Loucy (cell line): ENCODE measurements at regions not wholly inside any gene's neighbourhood (a gene's known extent, or its start where the extent isn't known, plus 50 kb on each side); places are given as distances from the start of the nearest gene placed in this dataset.

Experiments used
- EZH2phosphoT487 ChIP-seq: fragments of 200-600 bp; IDR thresholded peaks from 2 replicates; pipeline ENCODE4 v1.6.1; 2018; ENCODE audit warnings: antibody characterized with exemption, mild to moderate bottlenecking, moderate library complexity, borderline replicate concordance
- TF ChIP-seq, protein P1 (sequence below): fragments of 200-600 bp; sonication (generic); conservative IDR thresholded peaks from 2 replicates; pipeline ENCODE4 v1.5.1; 2014; ENCODE audit warnings: mild to moderate bottlenecking, antibody characterized with exemption, low read length

DNA sequence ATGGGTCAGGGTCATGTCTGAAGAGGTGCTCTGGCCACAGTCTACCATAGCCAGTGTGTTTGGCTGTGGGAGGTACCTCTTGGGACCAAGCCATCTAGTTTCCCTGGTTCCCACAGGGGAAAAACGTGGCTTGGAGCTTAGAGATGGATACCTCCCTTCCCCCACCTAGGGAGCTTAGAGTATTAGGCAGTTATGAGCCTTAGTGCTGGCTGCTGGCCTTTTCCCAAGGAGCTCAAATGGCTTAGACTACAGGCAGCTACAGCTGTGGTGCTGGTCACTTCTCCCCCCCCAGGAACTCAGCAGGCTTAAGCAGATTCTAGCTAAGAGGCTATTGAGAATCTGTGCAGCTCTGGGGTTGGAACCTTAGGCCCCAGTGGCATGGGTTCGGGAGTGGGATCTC is 591.2 kb downstream of the NSUN3 start:
- no peak for TF ChIP-seq EZH2phosphoT487
- TF ChIP-seq, protein P1, sequence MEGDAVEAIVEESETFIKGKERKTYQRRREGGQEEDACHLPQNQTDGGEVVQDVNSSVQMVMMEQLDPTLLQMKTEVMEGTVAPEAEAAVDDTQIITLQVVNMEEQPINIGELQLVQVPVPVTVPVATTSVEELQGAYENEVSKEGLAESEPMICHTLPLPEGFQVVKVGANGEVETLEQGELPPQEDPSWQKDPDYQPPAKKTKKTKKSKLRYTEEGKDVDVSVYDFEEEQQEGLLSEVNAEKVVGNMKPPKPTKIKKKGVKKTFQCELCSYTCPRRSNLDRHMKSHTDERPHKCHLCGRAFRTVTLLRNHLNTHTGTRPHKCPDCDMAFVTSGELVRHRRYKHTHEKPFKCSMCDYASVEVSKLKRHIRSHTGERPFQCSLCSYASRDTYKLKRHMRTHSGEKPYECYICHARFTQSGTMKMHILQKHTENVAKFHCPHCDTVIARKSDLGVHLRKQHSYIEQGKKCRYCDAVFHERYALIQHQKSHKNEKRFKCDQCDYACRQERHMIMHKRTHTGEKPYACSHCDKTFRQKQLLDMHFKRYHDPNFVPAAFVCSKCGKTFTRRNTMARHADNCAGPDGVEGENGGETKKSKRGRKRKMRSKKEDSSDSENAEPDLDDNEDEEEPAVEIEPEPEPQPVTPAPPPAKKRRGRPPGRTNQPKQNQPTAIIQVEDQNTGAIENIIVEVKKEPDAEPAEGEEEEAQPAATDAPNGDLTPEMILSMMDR = no peak
